ENCODE measurements at regions not wholly inside any gene's neighbourhood (a gene's known extent, or its start where the extent isn't known, plus 50 kb on each side); places are given as distances from the start of the nearest gene placed in this dataset.

- no peak for DNase-seq (ENCODE audit: low read depth)
- TF ChIP-seq CTCF (conservative IDR thresholded peaks at IDR 0.05; ENCODE audit: low read depth, low read length) = no peak
- H3K4me3 ChIP-seq (ENCODE audit: low read depth, low read length) = no peak overlapping the region
Measured at GRCh38 chr3:36114353-36114752, 266.0 kb upstream of the STAC start.

DNA sequence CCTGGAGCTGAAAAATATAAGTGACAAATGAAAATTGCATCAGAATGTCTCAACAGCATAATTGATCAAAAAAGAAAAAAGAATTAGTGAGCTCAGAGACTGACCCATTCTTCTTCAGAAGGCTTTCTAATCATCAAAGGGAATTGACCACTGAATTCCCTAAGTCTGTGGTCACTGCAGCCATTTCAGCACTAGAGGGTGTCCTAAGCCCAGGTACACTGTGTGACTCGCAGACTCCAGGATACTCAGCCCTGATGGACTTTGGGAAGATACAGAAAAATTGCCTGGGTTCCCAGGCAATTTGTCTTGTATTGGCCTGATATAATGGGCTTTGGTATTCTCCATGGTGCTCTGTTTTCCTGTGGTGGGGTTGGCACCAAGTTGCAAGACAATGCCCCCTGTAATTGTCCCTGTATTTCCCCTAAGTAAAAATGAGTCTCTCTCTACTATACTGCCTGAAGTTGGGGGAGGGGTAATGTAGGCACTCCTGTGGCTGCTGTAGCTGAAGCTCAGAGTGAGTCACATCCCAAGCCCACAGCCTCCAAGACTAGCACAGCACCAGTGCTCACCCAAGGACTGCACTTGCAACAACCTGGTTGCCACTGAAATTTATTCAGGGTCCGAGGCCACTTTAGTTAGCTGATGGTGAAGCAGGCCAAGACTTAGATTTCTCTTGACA is 256.0 kb upstream of the STAC start:
- no peak overlapping the region for H3K4me3 ChIP-seq (ENCODE audit: low read depth, low read length)
- TF ChIP-seq CTCF (conservative IDR thresholded peaks at IDR 0.05; ENCODE audit: low read depth, low read length) = peak; percentile 72
- peak; percentile 64 for DNase-seq (ENCODE audit: low read depth)

DNA sequence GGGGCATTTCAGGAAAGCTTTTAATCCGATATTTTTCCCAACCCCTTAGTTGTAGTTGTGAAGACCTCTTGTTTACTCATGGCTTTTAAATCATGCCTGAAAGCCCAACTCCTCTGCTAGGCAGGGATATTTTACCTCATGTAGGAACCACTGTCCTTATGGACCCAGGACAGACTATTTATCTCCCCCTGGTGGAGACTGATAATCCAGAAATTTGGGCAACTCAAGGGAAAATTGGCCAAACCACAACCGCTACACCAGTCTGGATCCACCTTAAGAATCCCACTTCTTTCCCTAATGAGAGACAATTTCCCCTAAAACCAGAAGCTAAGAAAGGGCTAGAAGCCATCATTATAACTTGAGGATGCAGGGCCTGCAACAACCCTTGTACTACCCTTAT is 248.1 kb upstream of the STAC start:
- no peak for DNase-seq (ENCODE audit: low read depth)
- TF ChIP-seq CTCF (conservative IDR thresholded peaks at IDR 0.05; ENCODE audit: low read depth, low read length) = peak; percentile 20
- H3K4me3 ChIP-seq (ENCODE audit: low read depth, low read length) = no peak overlapping the region

DNA sequence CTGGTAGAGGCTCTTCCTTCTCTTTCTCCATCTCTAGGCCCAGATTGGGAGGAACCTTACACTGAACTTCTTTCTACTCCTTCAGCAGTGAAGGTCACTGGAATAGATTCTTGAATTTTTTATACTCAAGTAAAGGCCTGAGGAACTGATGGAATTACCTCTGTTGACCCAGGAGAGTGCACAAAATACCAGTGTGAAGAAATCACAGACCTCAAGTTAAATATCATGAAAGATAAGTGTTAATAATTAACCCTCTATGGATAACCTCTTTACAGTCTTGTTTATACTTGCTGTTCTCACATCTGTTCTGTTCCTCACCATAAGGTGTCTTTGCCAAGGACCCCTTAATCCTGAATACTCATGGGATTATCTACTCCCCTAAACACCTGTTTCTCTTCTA is 244.4 kb upstream of the STAC start:
- no peak for TF ChIP-seq CTCF (conservative IDR thresholded peaks at IDR 0.05; ENCODE audit: low read depth, low read length)
- no peak overlapping the region for H3K4me3 ChIP-seq (ENCODE audit: low read depth, low read length)
- no peak for DNase-seq (ENCODE audit: low read depth)

DNA sequence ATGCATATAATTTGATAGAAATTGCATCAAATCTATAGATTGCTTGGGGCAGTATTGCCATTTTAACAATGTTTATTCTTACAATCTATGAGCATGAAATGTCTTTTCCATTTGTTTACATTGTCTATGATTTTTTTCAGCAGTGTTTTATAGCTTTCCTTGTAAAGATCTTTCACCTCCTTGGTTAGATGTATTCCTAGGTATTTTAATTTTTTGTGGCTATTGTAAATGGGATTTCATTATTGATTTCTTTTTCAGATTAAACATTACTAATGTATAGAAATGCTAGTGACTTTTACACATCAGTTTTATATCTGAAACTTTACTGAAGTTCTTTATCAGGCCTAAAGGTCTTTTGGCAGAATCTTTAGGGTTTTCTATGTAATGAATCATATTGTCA is 237.6 kb upstream of the STAC start:
- no peak overlapping the region for H3K4me3 ChIP-seq (ENCODE audit: low read depth, low read length)
- DNase-seq (ENCODE audit: low read depth) = no peak
- no peak for TF ChIP-seq CTCF (conservative IDR thresholded peaks at IDR 0.05; ENCODE audit: low read depth, low read length)

GRCh38 chr3:36146404-36146803 is 233.9 kb upstream of the STAC start:
- no peak for TF ChIP-seq CTCF (conservative IDR thresholded peaks at IDR 0.05; ENCODE audit: low read depth, low read length)
- no peak for DNase-seq (ENCODE audit: low read depth)
- no peak overlapping the region for H3K4me3 ChIP-seq (ENCODE audit: low read depth, low read length)

DNA sequence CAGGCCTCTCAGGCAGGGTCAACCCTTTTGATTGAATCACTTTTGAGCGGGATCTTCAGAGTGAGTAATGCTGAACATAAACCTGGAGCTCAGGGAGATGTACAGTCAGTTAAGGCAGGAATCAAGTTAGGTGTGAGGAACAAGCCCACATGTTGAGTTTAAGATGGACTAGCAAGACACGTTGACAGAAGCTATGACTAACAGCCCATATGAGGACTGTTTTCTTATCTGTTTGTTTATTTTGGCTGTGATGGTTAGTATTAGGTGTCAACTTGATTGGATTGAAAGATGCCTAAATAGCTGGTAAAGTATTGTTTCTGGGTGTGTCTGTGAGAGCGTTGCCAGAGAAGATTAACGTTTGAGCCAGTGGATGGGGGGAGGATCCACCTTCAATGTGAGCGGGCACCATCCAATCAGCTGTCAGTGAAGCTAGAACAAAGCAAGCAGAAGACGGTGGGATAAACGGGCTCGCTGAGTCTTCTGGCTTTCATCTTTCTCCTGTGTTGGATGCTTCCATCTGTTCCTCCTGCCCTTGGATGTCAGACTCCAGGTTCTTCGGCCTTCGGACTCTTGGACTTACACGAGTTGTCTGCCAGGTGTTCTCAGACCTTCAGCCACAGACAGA is 232.3 kb upstream of the STAC start:
- no peak overlapping the region for H3K4me3 ChIP-seq (ENCODE audit: low read depth, low read length)
- TF ChIP-seq CTCF (conservative IDR thresholded peaks at IDR 0.05; ENCODE audit: low read depth, low read length) = no peak
- no peak for DNase-seq (ENCODE audit: low read depth)

Data from choroid plexus epithelial cell (primary cell).